ENCODE measurements at regions not wholly inside any gene's neighbourhood (a gene's known extent, or its start where the extent isn't known, plus 50 kb on each side); places are given as distances from the start of the nearest gene placed in this dataset.

- no peak for DNase-seq
These were observed 63.0 kb upstream of the ADAMTSL1 start for GRCh38 chr9:18410983-18411382.

DNA sequence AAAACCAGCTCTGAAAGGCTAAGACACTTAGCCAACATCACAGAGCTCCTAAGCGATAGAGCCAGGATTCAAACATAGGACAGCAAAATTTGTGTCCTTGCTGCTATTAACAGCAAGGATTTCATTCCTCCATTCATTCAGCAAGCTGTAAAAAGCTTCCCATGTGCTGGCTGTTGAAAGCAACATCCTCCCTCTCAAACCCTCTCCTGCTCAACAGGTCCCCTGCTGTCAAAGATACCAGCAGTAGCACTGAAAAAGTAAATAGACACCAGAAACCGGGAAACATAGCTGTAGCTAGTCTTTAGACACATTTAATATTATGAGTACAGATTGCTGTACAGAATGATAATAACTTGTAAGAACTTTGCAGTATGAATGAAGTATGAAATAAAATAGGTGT lies 52.6 kb upstream of the ADAMTSL1 start:
- DNase-seq = no peak

DNA sequence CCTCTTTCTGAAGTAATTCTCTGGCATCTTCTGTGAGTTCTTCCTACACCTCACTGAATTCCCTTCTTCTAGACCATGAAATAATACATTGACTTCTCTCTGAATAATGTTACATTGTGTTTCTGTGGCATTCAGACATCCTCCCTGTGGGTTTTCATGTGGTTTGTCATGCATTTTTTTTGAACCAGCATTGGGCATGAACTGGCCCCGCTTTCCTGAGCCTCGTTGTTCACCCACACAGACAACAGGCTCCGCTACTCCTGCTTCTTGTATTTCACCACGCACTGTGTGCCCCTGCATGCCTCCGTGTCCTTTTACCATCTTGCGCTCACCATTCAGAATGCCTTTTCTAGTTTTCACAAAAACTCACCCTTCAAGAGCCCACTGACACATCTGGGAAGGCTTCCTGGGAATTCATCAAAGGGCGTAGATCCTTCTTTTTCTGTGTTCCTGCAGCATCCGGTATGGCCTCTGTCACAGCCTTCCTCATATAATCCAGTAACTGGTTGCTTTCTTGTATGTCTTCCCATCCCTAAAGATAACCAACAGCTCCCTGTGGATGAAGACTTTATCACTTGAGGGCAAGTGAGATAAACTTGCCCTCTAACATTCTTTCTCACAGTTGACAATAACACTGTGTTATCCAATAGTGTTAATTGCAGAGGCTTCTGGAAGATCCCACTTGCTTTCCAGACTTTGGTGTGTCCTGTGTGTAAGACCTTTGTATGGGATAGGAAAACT lies 51.5 kb upstream of the ADAMTSL1 start:
- no peak for DNase-seq

- DNase-seq = no peak
These were observed 50.0 kb upstream of the ADAMTSL1 start for GRCh38 chr9:18423791-18424531.

Measured in CD4-positive, alpha-beta T cell treated with Interleukin-10 for 1 hour (primary cell).